ENCODE measurements at regions not wholly inside any gene's neighbourhood (a gene's known extent, or its start where the extent isn't known, plus 50 kb on each side); places are given as distances from the start of the nearest gene placed in this dataset.

- Mint-ChIP-seq H3K27ac (peak overlapping the region; percentile 69), H3K9me3 (peaks cover 5% of the 10 kb centered on the region), H3K4me1 (ENCODE audit: low read depth) (peaks cover 56% of the 10 kb centered on the region), H3K36me3 (ENCODE audit: low read depth) (peaks cover 10% of the 10 kb centered on the region), H3K27me3 (ENCODE audit: insufficient read depth) (no peaks in the 10 kb centered on the region), H3K4me3 (peak overlapping the region; percentile 40)
- DNase-seq (ENCODE audit: low spot score) = peak; percentile 37
- intact Hi-C loops (cut with micrococcal nuclease) = loop anchor here (2.0 kb wide), 1 partner anchor 16 kb away; no protein-coding TSS in a partner anchor
These were observed 75.8 kb downstream of the RHOU start for GRCh38 chr1:228810878-228811711.

DNA sequence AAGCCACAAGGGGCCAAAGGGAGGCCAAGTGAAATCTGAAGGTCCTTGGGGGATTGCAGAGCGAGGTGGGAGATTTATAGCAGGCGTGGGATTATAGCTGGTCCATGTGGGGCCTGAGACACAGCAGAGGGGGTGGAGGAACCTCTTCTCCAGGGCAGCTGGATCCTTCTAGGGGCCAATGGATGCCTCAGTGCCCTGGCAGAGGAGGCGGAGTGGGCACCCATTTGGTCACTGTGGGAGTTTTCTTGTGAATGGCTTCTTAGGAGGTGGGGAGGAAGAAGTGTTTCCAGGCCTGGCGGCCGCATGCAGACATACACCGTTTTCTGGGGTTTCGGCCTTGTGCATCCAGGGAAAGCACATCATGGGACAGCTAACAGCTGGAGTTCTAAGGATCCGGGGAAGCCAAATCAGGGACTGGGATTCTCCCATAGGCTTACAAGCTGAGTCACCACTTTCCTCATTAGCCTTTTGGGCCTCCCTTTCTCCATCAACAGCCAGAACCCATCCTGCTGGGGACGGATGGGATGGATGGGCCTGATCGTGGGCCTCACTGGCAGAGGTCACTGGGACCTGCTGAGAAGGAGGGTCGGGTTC lies 76.5 kb downstream of the RHOU start:
- intact Hi-C loops (cut with micrococcal nuclease) = loop anchor here (2.0 kb wide), 1 partner anchor 15 kb away; no protein-coding TSS in a partner anchor
- DNase-seq (ENCODE audit: low spot score) = no peak
- Mint-ChIP-seq H3K4me1 (ENCODE audit: low read depth) (peaks cover 50% of the 10 kb centered on the region), H3K9me3 (peaks cover 5% of the 10 kb centered on the region), H3K27ac (peak overlapping the region; percentile 69), H3K36me3 (ENCODE audit: low read depth) (peaks cover 10% of the 10 kb centered on the region), H3K27me3 (ENCODE audit: insufficient read depth) (no peaks in the 10 kb centered on the region), H3K4me3 (no peak overlapping the region)

DNA sequence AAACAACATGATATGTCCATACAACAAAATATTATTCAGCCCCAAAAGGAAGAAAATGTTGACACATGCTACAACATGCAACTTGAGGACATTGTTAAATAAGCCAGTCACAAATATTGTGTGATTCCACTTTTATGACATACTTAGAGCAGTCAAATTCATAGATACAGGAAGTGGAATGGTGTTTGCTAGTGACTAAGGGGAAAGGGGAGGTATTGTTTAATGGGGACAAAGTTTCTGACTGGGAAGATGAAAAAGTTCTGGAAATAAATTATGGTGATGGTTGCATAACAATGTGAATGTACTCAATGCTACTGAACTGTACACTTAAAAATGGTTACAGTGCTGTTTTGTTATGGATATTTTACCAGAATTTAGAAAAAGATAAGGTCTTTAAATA lies 77.7 kb downstream of the RHOU start:
- Mint-ChIP-seq H3K4me3 (no peak overlapping the region), H3K27me3 (ENCODE audit: insufficient read depth) (no peaks in the 10 kb centered on the region), H3K9me3 (peaks cover 5% of the 10 kb centered on the region), H3K36me3 (ENCODE audit: low read depth) (peaks cover 10% of the 10 kb centered on the region), H3K4me1 (ENCODE audit: low read depth) (peaks cover 48% of the 10 kb centered on the region), H3K27ac (no peak overlapping the region)
- no peak for DNase-seq (ENCODE audit: low spot score)
- intact Hi-C loops (cut with micrococcal nuclease) = no loop called here

DNA sequence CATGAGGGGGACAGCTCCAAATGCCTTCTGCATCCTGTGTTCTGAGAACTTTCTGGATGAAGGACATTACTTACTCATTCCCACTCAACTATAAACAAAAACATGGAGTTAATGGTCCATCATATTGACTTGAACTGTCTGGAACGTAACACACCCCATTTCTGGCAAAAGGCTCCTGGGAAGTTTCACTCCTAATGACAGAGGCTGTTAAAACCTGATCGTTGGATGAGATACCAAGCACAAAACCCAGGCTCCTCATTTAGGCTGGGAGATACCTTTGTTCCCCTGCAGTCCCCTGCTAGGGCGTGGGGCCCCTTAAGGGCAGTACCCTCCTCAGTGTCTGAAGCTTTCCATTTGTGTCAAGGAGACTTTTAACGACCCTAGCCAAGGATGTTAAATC lies 78.9 kb downstream of the RHOU start:
- Mint-ChIP-seq H3K27me3 (ENCODE audit: insufficient read depth) (no peaks in the 10 kb centered on the region), H3K36me3 (ENCODE audit: low read depth) (peaks cover 7% of the 10 kb centered on the region), H3K9me3 (peaks cover 5% of the 10 kb centered on the region), H3K27ac (no peak overlapping the region), H3K4me1 (ENCODE audit: low read depth) (peaks cover 36% of the 10 kb centered on the region), H3K4me3 (no peak overlapping the region)
- no peak for DNase-seq (ENCODE audit: low spot score)
- intact Hi-C loops (cut with micrococcal nuclease) = no loop called here

- Mint-ChIP-seq H3K27me3 (ENCODE audit: insufficient read depth) (peaks cover 7% of the 10 kb centered on the region), H3K9me3 (no peaks in the 10 kb centered on the region), H3K4me1 (ENCODE audit: low read depth) (no peaks in the 10 kb centered on the region), H3K4me3 (no peak overlapping the region), H3K27ac (no peak overlapping the region), H3K36me3 (ENCODE audit: low read depth) (no peaks in the 10 kb centered on the region)
- intact Hi-C loops (cut with micrococcal nuclease) = no loop called here
- no peak for DNase-seq (ENCODE audit: low spot score)
These were observed 83.0 kb downstream of the RHOU start for GRCh38 chr1:228818296-228818695.

- Mint-ChIP-seq H3K4me3 (no peak overlapping the region), H3K27me3 (ENCODE audit: insufficient read depth) (peaks cover 8% of the 10 kb centered on the region), H3K36me3 (ENCODE audit: low read depth) (no peaks in the 10 kb centered on the region), H3K4me1 (ENCODE audit: low read depth) (no peaks in the 10 kb centered on the region), H3K9me3 (no peaks in the 10 kb centered on the region), H3K27ac (no peak overlapping the region)
- intact Hi-C loops (cut with micrococcal nuclease) = no loop called here
- DNase-seq (ENCODE audit: low spot score) = no peak
These were observed 83.8 kb downstream of the RHOU start for GRCh38 chr1:228818928-228819630.

DNA sequence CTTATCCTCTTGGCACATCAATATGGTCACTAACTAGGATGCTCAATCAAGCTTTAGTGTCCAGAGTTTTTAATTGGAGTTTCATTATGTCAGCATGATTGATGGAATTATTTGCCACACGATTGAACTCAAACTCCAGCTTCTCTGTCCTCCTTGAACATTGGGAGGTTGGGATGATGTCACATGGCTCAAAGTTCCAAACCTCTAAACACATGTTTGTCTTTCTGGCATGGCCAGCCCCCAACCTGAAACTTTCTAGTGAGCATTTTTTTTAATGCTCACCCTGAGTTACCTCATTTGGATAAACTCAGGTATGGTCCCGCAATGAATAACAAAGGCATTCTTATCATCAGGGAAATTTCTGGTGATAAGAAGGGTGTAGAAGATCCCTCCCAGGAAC lies 86.0 kb downstream of the RHOU start:
- Mint-ChIP-seq H3K27ac (no peak overlapping the region), H3K27me3 (ENCODE audit: insufficient read depth) (peaks cover 16% of the 10 kb centered on the region), H3K4me3 (no peak overlapping the region), H3K4me1 (ENCODE audit: low read depth) (peaks cover 12% of the 10 kb centered on the region), H3K36me3 (ENCODE audit: low read depth) (no peaks in the 10 kb centered on the region), H3K9me3 (no peaks in the 10 kb centered on the region)
- intact Hi-C loops (cut with micrococcal nuclease) = no loop called here
- DNase-seq (ENCODE audit: low spot score) = no peak

GRCh38 chr1:228823200-228823599 lies 87.9 kb downstream of the RHOU start:
- H3K27me3 Mint-ChIP-seq (ENCODE audit: insufficient read depth) = peaks cover 16% of the 10 kb centered on the region
- intact Hi-C loops (cut with micrococcal nuclease) = no loop called here

GRCh38 chr1:228824366-228824765 lies 89.1 kb downstream of the RHOU start:
- Mint-ChIP-seq H3K9me3 (no peaks in the 10 kb centered on the region), H3K36me3 (ENCODE audit: low read depth) (no peaks in the 10 kb centered on the region), H3K27me3 (ENCODE audit: insufficient read depth) (peaks cover 20% of the 10 kb centered on the region), H3K4me1 (ENCODE audit: low read depth) (peaks cover 37% of the 10 kb centered on the region), H3K27ac (no peak overlapping the region), H3K4me3 (no peak overlapping the region)
- no peak for DNase-seq (ENCODE audit: low spot score)
- intact Hi-C loops (cut with micrococcal nuclease) = no loop called here

More at GRCh38 chr1:228823200-228823599, 87.9 kb downstream of the RHOU start:
- peaks cover 28% of the 10 kb centered on the region for H3K4me1 Mint-ChIP-seq (ENCODE audit: low read depth)
- no peak for DNase-seq (ENCODE audit: low spot score)
- no peak overlapping the region for H3K27ac Mint-ChIP-seq
- H3K4me3 Mint-ChIP-seq = no peak overlapping the region
- H3K36me3 Mint-ChIP-seq (ENCODE audit: low read depth) = no peaks in the 10 kb centered on the region
- H3K9me3 Mint-ChIP-seq = no peaks in the 10 kb centered on the region

DNA sequence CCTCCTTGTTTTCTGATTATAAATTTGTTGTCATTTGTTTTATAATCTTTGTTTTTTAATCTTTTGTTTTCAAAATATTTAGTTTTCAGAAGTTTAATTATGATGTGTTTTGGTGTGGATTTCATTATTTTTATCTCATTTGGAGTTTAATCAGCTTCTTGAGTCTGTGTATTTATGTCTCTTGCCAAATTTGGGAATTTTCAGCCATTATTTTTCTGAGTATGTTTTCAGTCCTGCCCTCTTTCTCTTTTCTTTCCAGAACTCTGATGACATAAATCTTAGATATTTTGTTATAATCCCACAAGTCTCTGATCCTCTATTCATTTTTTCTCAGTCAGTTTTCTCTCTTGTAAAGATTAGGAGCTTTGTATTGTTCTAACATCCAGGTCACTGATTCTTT lies 89.8 kb downstream of the RHOU start:
- Mint-ChIP-seq H3K4me1 (ENCODE audit: low read depth) (peaks cover 44% of the 10 kb centered on the region), H3K9me3 (no peaks in the 10 kb centered on the region), H3K27me3 (ENCODE audit: insufficient read depth) (peaks cover 16% of the 10 kb centered on the region), H3K36me3 (ENCODE audit: low read depth) (no peaks in the 10 kb centered on the region), H3K4me3 (no peak overlapping the region), H3K27ac (no peak overlapping the region)
- intact Hi-C loops (cut with micrococcal nuclease) = no loop called here
- DNase-seq (ENCODE audit: low spot score) = no peak

DNA sequence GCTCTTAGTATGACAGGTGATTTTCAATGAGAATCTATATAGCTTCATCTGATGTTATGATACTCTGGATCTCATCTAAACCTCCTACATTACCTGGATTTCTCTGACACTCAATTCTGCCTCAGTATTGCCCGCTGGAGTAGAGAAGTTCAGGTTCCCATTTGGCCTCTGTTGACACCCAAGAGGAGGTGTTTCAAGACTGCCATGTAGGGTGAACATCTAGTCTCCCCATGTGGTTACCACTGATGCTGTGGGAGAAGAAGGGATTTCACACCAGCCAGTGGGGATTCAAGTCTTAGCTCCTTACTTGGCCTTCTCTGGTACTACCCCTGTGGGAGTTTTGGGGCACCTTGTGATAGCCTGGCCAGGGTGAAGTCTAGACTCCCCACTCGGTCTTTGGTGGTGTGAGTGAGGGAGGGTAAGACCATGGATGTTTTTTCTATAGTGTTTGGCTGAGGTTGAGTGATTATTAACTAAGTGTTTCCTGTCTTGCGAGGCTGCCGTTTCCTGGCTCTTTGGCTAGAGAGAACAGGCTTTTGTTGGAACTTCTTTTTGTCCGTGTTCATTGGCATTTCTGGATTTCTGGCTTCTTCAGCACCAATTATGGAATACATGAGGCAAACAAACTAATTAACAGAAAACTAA lies 90.7 kb downstream of the RHOU start:
- Mint-ChIP-seq H3K36me3 (ENCODE audit: low read depth) (no peaks in the 10 kb centered on the region), H3K9me3 (no peaks in the 10 kb centered on the region), H3K4me1 (ENCODE audit: low read depth) (peaks cover 53% of the 10 kb centered on the region), H3K27me3 (ENCODE audit: insufficient read depth) (peaks cover 16% of the 10 kb centered on the region), H3K27ac (no peak overlapping the region), H3K4me3 (no peak overlapping the region)
- DNase-seq (ENCODE audit: low spot score) = no peak
- intact Hi-C loops (cut with micrococcal nuclease) = loop anchor here (2.0 kb wide), 2 partner anchors 15 to 31 kb away; no protein-coding TSS in a partner anchor

GRCh38 chr1:228827019-228827418 lies 91.7 kb downstream of the RHOU start:
- no peak overlapping the region for H3K4me3 Mint-ChIP-seq
- H3K36me3 Mint-ChIP-seq (ENCODE audit: low read depth) = no peaks in the 10 kb centered on the region
- intact Hi-C loops (cut with micrococcal nuclease) = loop anchor here (2.0 kb wide), 2 partner anchors 16 to 32 kb away; no protein-coding TSS in a partner anchor
- H3K4me1 Mint-ChIP-seq (ENCODE audit: low read depth) = peaks cover 63% of the 10 kb centered on the region
- no peaks in the 10 kb centered on the region for H3K9me3 Mint-ChIP-seq
- DNase-seq (ENCODE audit: low spot score) = no peak
- peaks cover 16% of the 10 kb centered on the region for H3K27me3 Mint-ChIP-seq (ENCODE audit: insufficient read depth)
- H3K27ac Mint-ChIP-seq = no peak overlapping the region
